HL-60 (cell line): ENCODE measurements at regions not wholly inside any gene's neighbourhood (a gene's known extent, or its start where the extent isn't known, plus 50 kb on each side); places are given as distances from the start of the nearest gene placed in this dataset.

Source experiments
- DNase-seq, 2 experiments: peaks; one replicate each; pipeline ENCODE4 v3.0.0-alpha.2; 2010 to 2020; ENCODE audit warnings: low read depth in 1 of 2, low spot score in 1 of 2
- H3K27ac ChIP-seq: fragments of 250-450 bp; sonication (Bioruptor Pico); replicated peaks from 2 replicates; pipeline ENCODE4 v1.5.1; 2020; ENCODE audit warnings: mild to moderate bottlenecking, moderate library complexity
- H3K27me3 ChIP-seq: fragments of 250-450 bp; sonication (Bioruptor Pico); 2 replicates; pipeline ENCODE4 v1.5.1; 2021; ENCODE audit warnings: mild to moderate bottlenecking, moderate library complexity; ENCODE audit not compliant: insufficient read depth, poor library complexity, severe bottlenecking
- H3K4me3 ChIP-seq: replicated peaks from 2 replicates; pipeline ENCODE4 v1.5.1; 2011; ENCODE audit warnings: mild to moderate bottlenecking, control low read depth, low read length; ENCODE audit not compliant: insufficient read depth
- CTCF ChIP-seq: IDR thresholded peaks from one replicate; pipeline ENCODE4 v1.5.1; 2011; ENCODE audit warnings: low read length, control low read depth, inconsistent platforms; ENCODE audit not compliant: insufficient read depth
- GABPA ChIP-seq: IDR thresholded peaks from 2 replicates; pipeline ENCODE4 v1.6.1; 2012; ENCODE audit warnings: low read depth
- POLR2AphosphoS5 ChIP-seq: IDR thresholded peaks from 2 replicates; pipeline ENCODE4 v1.6.1; 2012; ENCODE audit warnings: low read depth
- REST ChIP-seq: IDR thresholded peaks from 2 replicates; pipeline ENCODE4 v1.6.1; 2012; ENCODE audit warnings: low read depth; ENCODE audit not compliant: insufficient replicate concordance
- SPI1 ChIP-seq: IDR thresholded peaks from 2 replicates; pipeline ENCODE4 v1.6.1; 2012; ENCODE audit warnings: low read depth, mild to moderate bottlenecking, borderline replicate concordance

- Histone ChIP-seq H3K27me3 (no peaks in the 10 kb centered on the region), H3K27ac (no peak overlapping the region), H3K4me3 (no peak overlapping the region)
- DNase-seq = no peak
- TF ChIP-seq GABPA (no peak), SPI1 (no peak), REST (no peak), CTCF (no peak), POLR2AphosphoS5 (no peak)
Observed at GRCh38 chr3:117346901-117347300, 637.3 kb downstream of the TUSC7 start.

GRCh38 chr3:117348884-117349283 lies 639.3 kb downstream of the TUSC7 start:
- Histone ChIP-seq H3K27ac (no peak overlapping the region), H3K27me3 (no peaks in the 10 kb centered on the region), H3K4me3 (no peak overlapping the region)
- TF ChIP-seq GABPA (no peak), SPI1 (no peak), REST (no peak), CTCF (no peak), POLR2AphosphoS5 (no peak)
- no peak for DNase-seq

- no peak overlapping the region for H3K27ac ChIP-seq
- DNase-seq = no peak
- TF ChIP-seq REST (no peak), GABPA (no peak), CTCF (no peak), SPI1 (no peak), POLR2AphosphoS5 (no peak)
- H3K4me3 ChIP-seq = no peak overlapping the region
- no peaks in the 10 kb centered on the region for H3K27me3 ChIP-seq
Observed at GRCh38 chr3:117349566-117349965, 640.0 kb downstream of the TUSC7 start.
